HCT116 (cell line): ENCODE measurements at regions not wholly inside any gene's neighbourhood (a gene's known extent, or its start where the extent isn't known, plus 50 kb on each side); places are given as distances from the start of the nearest gene placed in this dataset.

Experiments
- ATAC-seq: fragments of 200-7000 bp; cut with Tn5 transposase; 2 replicates; pipeline ENCODE4 v1.9.1; 2020; ENCODE audit warnings: mild to moderate bottlenecking, moderate library complexity
- BruUV-seq: library from RNA; stranded (reverse); fragments of 400-500 nt; replicated peaks from 2 replicates; lab custom pipeline; 2021; lab: Mats Ljungman, UMichigan
- CTCF ChIA-PET: fragments of 300-600 bp; sonication (Branson Sonifier 250); formaldehyde crosslinking; loops from one replicate; lab custom pipeline; 2021; ENCODE audit warnings: antibody characterized with exemption; lab: Charles Lee
- POLR2A ChIA-PET: fragments of 300-600, 350-600 bp; sonication (Branson Sonifier 250); formaldehyde crosslinking; loops from one replicate; lab custom pipeline; 2021; ENCODE audit warnings: antibody characterized with exemption; lab: Charles Lee
- RAD21 ChIA-PET, 2 experiments: fragments of 300-600 bp; sonication (Branson Sonifier 250); formaldehyde crosslinking; loops; one replicate each; lab custom pipeline; 2023; ENCODE audit warnings: low total read pairs in 2 of 2; ENCODE audit not compliant: uncharacterized antibody in 2 of 2, unreplicated experiment in 2 of 2, low non-redundant PET in 1 of 2; lab: Charles Lee
- DNase-seq: peaks from one replicate; pipeline ENCODE4 v3.0.0-alpha.2; 2010; ENCODE audit warnings: low read depth, low spot score
- H2AFZ ChIP-seq: fragments of 200-600 bp; shearing (Covaris generic), sonication (generic); 2 replicates; pipeline ENCODE4 v1.6.1; 2017; ENCODE audit warnings: low read depth, mixed run types, mixed read lengths, antibody characterized with exemption, low read length; ENCODE audit not compliant: poor library complexity, severe bottlenecking
- H3K27ac ChIP-seq: 2 replicates; pipeline ENCODE4 v1.5.1; 2012; ENCODE audit warnings: low read depth, low read length
- H3K27me3 ChIP-seq: fragments of 200-600 bp; sonication (generic); 2 replicates; pipeline ENCODE4 v1.6.1; 2016; ENCODE audit warnings: mixed run types, low read length, mixed read lengths; ENCODE audit not compliant: insufficient read depth
- H3K36me3 ChIP-seq, 2 experiments: fragments of 200-500 bp in 1 of 2; fragments of 200-600 bp in 1 of 2; sonication (Bioruptor generic) in 1 of 2; sonication (generic) in 1 of 2; 2 replicates each; pipeline versions ENCODE4 v1.5.1 to v1.6.1; 2014 to 2016; ENCODE audit warnings: low read length in 2 of 2, inconsistent platforms in 1 of 2, mixed read lengths in 1 of 2, mixed run types in 1 of 2; ENCODE audit not compliant: insufficient read depth in 2 of 2, control insufficient read depth in 1 of 2
- H3K4me1 ChIP-seq, 2 experiments: fragments of 200-600 bp in 1 of 2; sonication (generic) in 1 of 2; 2 replicates each; pipeline versions ENCODE4 v1.5.1 to v1.6.1; 2012 to 2017; ENCODE audit warnings: low read length in 2 of 2, inconsistent platforms in 1 of 2, mild to moderate bottlenecking in 1 of 2, mixed read lengths in 1 of 2, mixed run types in 1 of 2, moderate library complexity in 1 of 2; ENCODE audit not compliant: insufficient read depth in 2 of 2, control insufficient read depth in 1 of 2
- H3K4me2 ChIP-seq: fragments of 200-600 bp; sonication (generic); 2 replicates; pipeline ENCODE4 v1.6.1; 2017; ENCODE audit warnings: mixed run types, low read length, mixed read lengths
- H3K4me3 ChIP-seq, 2 experiments: fragments of 200-600 bp in 1 of 2; sonication (generic) in 1 of 2; replicated peaks in 1 of 2; 2 replicates each; pipeline ENCODE4 v1.5.1; 2011 to 2016; ENCODE audit warnings: low read length in 2 of 2, control low read depth in 1 of 2, low read depth in 1 of 2, mild to moderate bottlenecking in 1 of 2, mixed read lengths in 1 of 2, mixed run types in 1 of 2
- H3K79me2 ChIP-seq: fragments of 200-600 bp; sonication (generic); 2 replicates; pipeline ENCODE4 v1.6.1; 2017; ENCODE audit warnings: mild to moderate bottlenecking, mixed run types, low read length, moderate library complexity, mixed read lengths; ENCODE audit not compliant: insufficient read depth
- H3K9ac ChIP-seq: fragments of 200-600 bp; sonication (generic); 2 replicates; pipeline ENCODE4 v1.6.1; 2016; ENCODE audit warnings: low read length, mixed read lengths
- H3K9me2 ChIP-seq: fragments of 200-600 bp; sonication (generic), shearing (Covaris generic); 2 replicates; pipeline ENCODE4 v1.6.1; 2017; ENCODE audit warnings: mixed run types, mild to moderate bottlenecking, moderate library complexity; ENCODE audit not compliant: insufficient read depth
- H3K9me3 ChIP-seq, 2 experiments: fragments of 200-500 bp in 1 of 2; fragments of 200-600 bp in 1 of 2; sonication (Bioruptor generic) in 1 of 2; sonication (generic) in 1 of 2; 2 replicates each; pipeline ENCODE4 v1.6.1; 2014 to 2017; ENCODE audit warnings: low read length in 2 of 2, mixed read lengths in 2 of 2, inconsistent platforms in 1 of 2, low read depth in 1 of 2, mild to moderate bottlenecking in 1 of 2, mixed run types in 1 of 2, moderate library complexity in 1 of 2; ENCODE audit not compliant: control insufficient read depth in 1 of 2, insufficient read depth in 1 of 2
- H4K20me1 ChIP-seq: fragments of 200-600 bp; sonication (generic), shearing (Covaris generic); 2 replicates; pipeline ENCODE4 v1.6.1; 2017; ENCODE audit warnings: mixed run types, mild to moderate bottlenecking, moderate library complexity; ENCODE audit not compliant: insufficient read depth
- ATF3 ChIP-seq: IDR thresholded peaks from 2 replicates; pipeline ENCODE4 v1.6.1; 2012
- CBX3 ChIP-seq: IDR thresholded peaks from 2 replicates; pipeline ENCODE4 v1.6.1; 2012; ENCODE audit warnings: low read depth
- CEBPB ChIP-seq: IDR thresholded peaks from 2 replicates; pipeline ENCODE4 v1.6.1; 2012; ENCODE audit warnings: low read depth
- CTCF ChIP-seq, 3 experiments: fragments of 200-600 bp in 1 of 3; sonication (generic) in 1 of 3; IDR thresholded peaks in 2 of 3; conservative IDR thresholded peaks in 1 of 3; 2 replicates each; pipeline ENCODE4 v1.5.1; 2012 to 2017; ENCODE audit warnings: low read depth in 2 of 3, low read length in 2 of 3, antibody characterized with exemption in 1 of 3, borderline replicate concordance in 1 of 3, control low read depth in 1 of 3, mild to moderate bottlenecking in 1 of 3, mixed read lengths in 1 of 3, mixed run types in 1 of 3, moderate library complexity in 1 of 3; ENCODE audit not compliant: insufficient read depth in 1 of 3
- EZH2phosphoT487 ChIP-seq: fragments of 200-600 bp; IDR thresholded peaks from 2 replicates; pipeline ENCODE4 v1.6.1; 2018; ENCODE audit warnings: antibody characterized with exemption, borderline replicate concordance
- POLR2A ChIP-seq: IDR thresholded peaks from 2 replicates; pipeline ENCODE4 v1.7.0; 2011; ENCODE audit warnings: borderline replicate concordance; ENCODE audit not compliant: insufficient read depth, insufficient read length; ENCODE audit errors: extremely low read depth
- POLR2AphosphoS5 ChIP-seq: IDR thresholded peaks from 2 replicates; pipeline ENCODE4 v1.6.1; 2011; ENCODE audit warnings: mild to moderate bottlenecking, low read depth, low read length, moderate library complexity
- RAD21 ChIP-seq: IDR thresholded peaks from 2 replicates; pipeline ENCODE4 v1.6.1; 2012; ENCODE audit warnings: low read depth, mild to moderate bottlenecking
- SP1 ChIP-seq: IDR thresholded peaks from 2 replicates; pipeline ENCODE4 v1.6.1; 2012; ENCODE audit warnings: low read depth
- SRF ChIP-seq: IDR thresholded peaks from 2 replicates; pipeline ENCODE4 v1.6.1; 2012; ENCODE audit warnings: low read depth
- ZBTB33 ChIP-seq: IDR thresholded peaks from 2 replicates; pipeline ENCODE4 v1.6.1; 2011; ENCODE audit warnings: mild to moderate bottlenecking, low read length, moderate library complexity; ENCODE audit not compliant: insufficient replicate concordance; ENCODE audit errors: extremely low read depth
- intact Hi-C: fragments of 100-400 bp; cut with micrococcal nuclease; formaldehyde crosslinking; loops from 2 replicates; pipeline ENCODE4 v1.10.0; 2022
- TF ChIP-seq, protein P1 (sequence below): IDR thresholded peaks from 2 replicates; pipeline ENCODE4 v1.6.1; 2012
- TF ChIP-seq, protein P2 (sequence below): IDR thresholded peaks from 2 replicates; pipeline ENCODE4 v1.6.1; 2012; ENCODE audit warnings: low read depth

- intact Hi-C loops: no loop called here
- RAD21 ChIA-PET: no interaction called here
- Histone ChIP-seq H3K79me2 (no peaks in the 10 kb centered on the region), H2AFZ (no peak overlapping the region), H3K9me3 (no peaks in the 10 kb centered on the region), H3K36me3 (no peaks in the 10 kb centered on the region), H3K27me3 (no peaks in the 10 kb centered on the region), H3K9me2 (no peaks in the 10 kb centered on the region), H3K4me2 (no peak overlapping the region), H4K20me1 (no peaks in the 10 kb centered on the region), H3K4me3 (no peak overlapping the region), H3K9ac (no peak overlapping the region), H3K4me1 (no peaks in the 10 kb centered on the region), H3K27ac (no peak overlapping the region)
- DNase-seq (no peak), ATAC-seq (no peak)
- no TSS peak for BruUV-seq
- POLR2A ChIA-PET: no interaction called here
- CTCF ChIA-PET: no interaction called here
- TF ChIP-seq ZBTB33: no peak
- no peak for TF ChIP-seq EZH2phosphoT487
- TF ChIP-seq POLR2AphosphoS5: no peak
- no peak for TF ChIP-seq CBX3
- TF ChIP-seq CTCF (IDR thresholded peaks at IDR 0.05 in 2 of 3, conservative IDR thresholded peaks at IDR 0.05 in 1 of 3; ENCODE audit: borderline replicate concordance in 1 of 3, insufficient read depth in 1 of 3, low read depth in 2 of 3, low read length in 2 of 3): no peak
- TF ChIP-seq, protein P1, sequence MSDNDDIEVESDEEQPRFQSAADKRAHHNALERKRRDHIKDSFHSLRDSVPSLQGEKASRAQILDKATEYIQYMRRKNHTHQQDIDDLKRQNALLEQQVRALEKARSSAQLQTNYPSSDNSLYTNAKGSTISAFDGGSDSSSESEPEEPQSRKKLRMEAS: no peak
- TF ChIP-seq ATF3: no peak
- TF ChIP-seq, protein P2, sequence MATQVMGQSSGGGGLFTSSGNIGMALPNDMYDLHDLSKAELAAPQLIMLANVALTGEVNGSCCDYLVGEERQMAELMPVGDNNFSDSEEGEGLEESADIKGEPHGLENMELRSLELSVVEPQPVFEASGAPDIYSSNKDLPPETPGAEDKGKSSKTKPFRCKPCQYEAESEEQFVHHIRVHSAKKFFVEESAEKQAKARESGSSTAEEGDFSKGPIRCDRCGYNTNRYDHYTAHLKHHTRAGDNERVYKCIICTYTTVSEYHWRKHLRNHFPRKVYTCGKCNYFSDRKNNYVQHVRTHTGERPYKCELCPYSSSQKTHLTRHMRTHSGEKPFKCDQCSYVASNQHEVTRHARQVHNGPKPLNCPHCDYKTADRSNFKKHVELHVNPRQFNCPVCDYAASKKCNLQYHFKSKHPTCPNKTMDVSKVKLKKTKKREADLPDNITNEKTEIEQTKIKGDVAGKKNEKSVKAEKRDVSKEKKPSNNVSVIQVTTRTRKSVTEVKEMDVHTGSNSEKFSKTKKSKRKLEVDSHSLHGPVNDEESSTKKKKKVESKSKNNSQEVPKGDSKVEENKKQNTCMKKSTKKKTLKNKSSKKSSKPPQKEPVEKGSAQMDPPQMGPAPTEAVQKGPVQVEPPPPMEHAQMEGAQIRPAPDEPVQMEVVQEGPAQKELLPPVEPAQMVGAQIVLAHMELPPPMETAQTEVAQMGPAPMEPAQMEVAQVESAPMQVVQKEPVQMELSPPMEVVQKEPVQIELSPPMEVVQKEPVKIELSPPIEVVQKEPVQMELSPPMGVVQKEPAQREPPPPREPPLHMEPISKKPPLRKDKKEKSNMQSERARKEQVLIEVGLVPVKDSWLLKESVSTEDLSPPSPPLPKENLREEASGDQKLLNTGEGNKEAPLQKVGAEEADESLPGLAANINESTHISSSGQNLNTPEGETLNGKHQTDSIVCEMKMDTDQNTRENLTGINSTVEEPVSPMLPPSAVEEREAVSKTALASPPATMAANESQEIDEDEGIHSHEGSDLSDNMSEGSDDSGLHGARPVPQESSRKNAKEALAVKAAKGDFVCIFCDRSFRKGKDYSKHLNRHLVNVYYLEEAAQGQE: no peak
- no peak for TF ChIP-seq RAD21
- no peak for TF ChIP-seq CEBPB
- no peak for TF ChIP-seq SP1
- TF ChIP-seq POLR2A: no peak
- no peak for TF ChIP-seq SRF
These were observed 442.1 kb upstream of the NRP1 start for GRCh38 chr10:33776419-33777070.
